HG03159 (cell line): ENCODE measurements at regions not wholly inside any gene's neighbourhood (a gene's known extent, or its start where the extent isn't known, plus 50 kb on each side); places are given as distances from the start of the nearest gene placed in this dataset.
"Not testable (repeated sequence)": the region's sequence is repeated elsewhere in the genome, so short reads cannot be mapped to it uniquely, and the experiment has no call there.

Source experiments
- ATAC-seq: cut with Tn5 transposase; IDR thresholded peaks from one replicate; pipeline ENCODE4 v1.9.1; 2021; ENCODE audit warnings: mild to moderate bottlenecking, moderate library complexity; ENCODE audit not compliant: unreplicated experiment

- no peak for ATAC-seq
Measured at GRCh38 chr2:234701841-234702240, 205.0 kb upstream of the ARL4C start.

GRCh38 chr2:234701421-234701820 lies 204.5 kb upstream of the ARL4C start:
- ATAC-seq: no peak

GRCh38 chr2:234699456-234699855 lies 202.6 kb upstream of the ARL4C start:
- ATAC-seq: no peak

- not testable (repeated sequence) for ATAC-seq
Measured at GRCh38 chr2:234697300-234697876, 200.5 kb upstream of the ARL4C start.

- ATAC-seq: no peak
Measured at GRCh38 chr2:234695981-234696380, 199.1 kb upstream of the ARL4C start.

- no peak for ATAC-seq
Measured at GRCh38 chr2:234694244-234695013, 197.5 kb upstream of the ARL4C start.

- ATAC-seq: not testable (repeated sequence)
Measured at GRCh38 chr2:234693681-234694190, 196.9 kb upstream of the ARL4C start.

- ATAC-seq: not testable (repeated sequence)
Measured at GRCh38 chr2:234693191-234693590, 196.3 kb upstream of the ARL4C start.

GRCh38 chr2:234691968-234692955 lies 195.4 kb upstream of the ARL4C start:
- no peak for ATAC-seq

GRCh38 chr2:234691214-234691575 lies 194.3 kb upstream of the ARL4C start:
- ATAC-seq: no peak

- no peak for ATAC-seq
Measured at GRCh38 chr2:234690569-234691213, 193.8 kb upstream of the ARL4C start.

GRCh38 chr2:234689911-234690379 lies 193.1 kb upstream of the ARL4C start:
- no peak for ATAC-seq

GRCh38 chr2:234687718-234688475 lies 191.0 kb upstream of the ARL4C start:
- ATAC-seq: no peak

- no peak for ATAC-seq
Measured at GRCh38 chr2:234686088-234686890, 189.4 kb upstream of the ARL4C start.

- no peak for ATAC-seq
Measured at GRCh38 chr2:234684466-234684865, 187.6 kb upstream of the ARL4C start.

GRCh38 chr2:234683950-234684349 lies 187.1 kb upstream of the ARL4C start:
- no peak for ATAC-seq

GRCh38 chr2:234682492-234683228 lies 185.8 kb upstream of the ARL4C start:
- no peak for ATAC-seq
